ENCODE measurements at regions not wholly inside any gene's neighbourhood (a gene's known extent, or its start where the extent isn't known, plus 50 kb on each side); places are given as distances from the start of the nearest gene placed in this dataset.

GRCh38 chr10:2139746-2140145 lies 402.4 kb upstream of the ADARB2 start:
- TF ChIP-seq, protein P1, sequence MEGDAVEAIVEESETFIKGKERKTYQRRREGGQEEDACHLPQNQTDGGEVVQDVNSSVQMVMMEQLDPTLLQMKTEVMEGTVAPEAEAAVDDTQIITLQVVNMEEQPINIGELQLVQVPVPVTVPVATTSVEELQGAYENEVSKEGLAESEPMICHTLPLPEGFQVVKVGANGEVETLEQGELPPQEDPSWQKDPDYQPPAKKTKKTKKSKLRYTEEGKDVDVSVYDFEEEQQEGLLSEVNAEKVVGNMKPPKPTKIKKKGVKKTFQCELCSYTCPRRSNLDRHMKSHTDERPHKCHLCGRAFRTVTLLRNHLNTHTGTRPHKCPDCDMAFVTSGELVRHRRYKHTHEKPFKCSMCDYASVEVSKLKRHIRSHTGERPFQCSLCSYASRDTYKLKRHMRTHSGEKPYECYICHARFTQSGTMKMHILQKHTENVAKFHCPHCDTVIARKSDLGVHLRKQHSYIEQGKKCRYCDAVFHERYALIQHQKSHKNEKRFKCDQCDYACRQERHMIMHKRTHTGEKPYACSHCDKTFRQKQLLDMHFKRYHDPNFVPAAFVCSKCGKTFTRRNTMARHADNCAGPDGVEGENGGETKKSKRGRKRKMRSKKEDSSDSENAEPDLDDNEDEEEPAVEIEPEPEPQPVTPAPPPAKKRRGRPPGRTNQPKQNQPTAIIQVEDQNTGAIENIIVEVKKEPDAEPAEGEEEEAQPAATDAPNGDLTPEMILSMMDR (IDR thresholded peaks at IDR 0.05): no peak
- TF ChIP-seq POLR2A (IDR thresholded peaks at IDR 0.05): no peak
- no peak for TF ChIP-seq POLR2AphosphoS5 (IDR thresholded peaks at IDR 0.05)
- H3K4me1 ChIP-seq: no peaks in the 10 kb centered on the region
- no peaks in the 10 kb centered on the region for H3K27me3 ChIP-seq
- no peaks in the 10 kb centered on the region for H3K9me3 ChIP-seq
- H3K27ac ChIP-seq: no peak overlapping the region
- DNase-seq (ENCODE audit: low spot score in 2 of 2): no peak
- H3K4me3 ChIP-seq: no peak overlapping the region
- intact Hi-C loops (cut with DNase I; ENCODE audit: low total_unique reads): no loop called here
- H3K36me3 ChIP-seq: no peaks in the 10 kb centered on the region

- intact Hi-C loops (cut with DNase I; ENCODE audit: low total_unique reads): no loop called here
- no peak for TF ChIP-seq POLR2A (IDR thresholded peaks at IDR 0.05)
- TF ChIP-seq POLR2AphosphoS5 (IDR thresholded peaks at IDR 0.05): no peak
- TF ChIP-seq, protein P1 (IDR thresholded peaks at IDR 0.05): no peak
- Histone ChIP-seq H3K9me3 (peaks cover 0 to 4% of the 10 kb centered on the region in 2 donors), H3K4me3 (no peak overlapping the region), H3K4me1 (no peaks in the 10 kb centered on the region), H3K36me3 (no peaks in the 10 kb centered on the region), H3K27me3 (no peaks in the 10 kb centered on the region), H3K27ac (no peak overlapping the region)
- no peak for DNase-seq (ENCODE audit: low spot score in 2 of 2)
Observed at GRCh38 chr10:2137549-2138174, 400.3 kb upstream of the ADARB2 start.

GRCh38 chr10:2130705-2131305 lies 393.5 kb upstream of the ADARB2 start:
- TF ChIP-seq POLR2AphosphoS5 (IDR thresholded peaks at IDR 0.05) (no peak), POLR2A (IDR thresholded peaks at IDR 0.05) (no peak)
- TF ChIP-seq, protein P1 (IDR thresholded peaks at IDR 0.05): no peak
- no peak overlapping the region for H3K4me3 ChIP-seq
- DNase-seq (ENCODE audit: low spot score in 2 of 2): no peak
- H3K9me3 ChIP-seq: peaks cover 0 to 5% of the 10 kb centered on the region in 2 donors
- H3K27me3 ChIP-seq: peaks cover 0 to 5% of the 10 kb centered on the region in 2 donors
- no peak overlapping the region for H3K27ac ChIP-seq
- no peaks in the 10 kb centered on the region for H3K36me3 ChIP-seq
- no peaks in the 10 kb centered on the region for H3K4me1 ChIP-seq
- intact Hi-C loops (cut with DNase I; ENCODE audit: low total_unique reads): no loop called here

GRCh38 chr10:2128991-2129390 lies 391.7 kb upstream of the ADARB2 start:
- H3K27me3 ChIP-seq: peaks cover 0 to 5% of the 10 kb centered on the region in 2 donors
- H3K27ac ChIP-seq: no peak overlapping the region
- intact Hi-C loops (cut with DNase I; ENCODE audit: low total_unique reads): no loop called here
- H3K36me3 ChIP-seq: no peaks in the 10 kb centered on the region
- H3K9me3 ChIP-seq: peaks cover 0 to 5% of the 10 kb centered on the region in 2 donors
- DNase-seq (ENCODE audit: low spot score in 2 of 2): no peak
- H3K4me3 ChIP-seq: no peak overlapping the region
- H3K4me1 ChIP-seq: no peaks in the 10 kb centered on the region
- no peak for TF ChIP-seq POLR2AphosphoS5 (IDR thresholded peaks at IDR 0.05)
- TF ChIP-seq POLR2A (IDR thresholded peaks at IDR 0.05): no peak
- TF ChIP-seq, protein P1 (IDR thresholded peaks at IDR 0.05): no peak

- Histone ChIP-seq H3K27ac (no peak overlapping the region), H3K27me3 (peaks cover 0 to 5% of the 10 kb centered on the region in 2 donors), H3K9me3 (no peaks in the 10 kb centered on the region), H3K4me3 (no peak overlapping the region), H3K36me3 (no peaks in the 10 kb centered on the region), H3K4me1 (no peaks in the 10 kb centered on the region)
- intact Hi-C loops (cut with DNase I; ENCODE audit: low total_unique reads): no loop called here
- TF ChIP-seq POLR2AphosphoS5 (IDR thresholded peaks at IDR 0.05): no peak
- TF ChIP-seq, protein P1 (IDR thresholded peaks at IDR 0.05): no peak
- TF ChIP-seq POLR2A (IDR thresholded peaks at IDR 0.05): no peak
- no peak for DNase-seq (ENCODE audit: low spot score in 2 of 2)
Observed at GRCh38 chr10:2124135-2124534, 386.8 kb upstream of the ADARB2 start.
